ENCODE measurements at regions not wholly inside any gene's neighbourhood (a gene's known extent, or its start where the extent isn't known, plus 50 kb on each side); places are given as distances from the start of the nearest gene placed in this dataset.

DNA sequence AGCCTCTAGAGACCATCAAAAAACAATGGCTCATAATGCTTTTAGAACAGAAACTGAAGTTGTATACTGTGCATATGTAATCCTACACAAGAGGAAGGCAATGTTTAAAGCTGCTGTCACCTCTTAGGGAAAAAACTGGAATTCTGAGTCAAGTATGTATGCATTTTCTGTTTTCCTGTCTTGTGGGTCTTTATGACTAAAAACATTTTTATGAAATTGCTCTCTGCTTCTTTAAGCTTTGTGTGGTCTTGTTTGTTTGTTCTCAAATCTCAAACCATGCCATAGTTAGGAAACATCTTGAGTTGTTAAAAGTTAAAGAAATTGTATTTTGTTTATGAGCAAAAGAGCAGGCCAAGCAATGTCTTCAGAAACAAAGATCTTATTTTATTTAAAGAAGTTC is 80.9 kb upstream of the SOX2 start:
- DNase-seq (ENCODE audit: low spot score in 2 of 2), result no peak
- H3K4me3 ChIP-seq, result no peak overlapping the region
- H3K9me3 ChIP-seq, result no peaks in the 10 kb centered on the region
- TF ChIP-seq CTCF (IDR thresholded peaks at IDR 0.05) (no peak), POLR2AphosphoS5 (IDR thresholded peaks at IDR 0.05) (no peak), POLR2A (IDR thresholded peaks at IDR 0.05) (no peak)
- H3K27me3 ChIP-seq, result no peaks in the 10 kb centered on the region
- H3K36me3 ChIP-seq, result no peaks in the 10 kb centered on the region
- H3K27ac ChIP-seq, result no peak overlapping the region
- no peaks in the 10 kb centered on the region for H3K4me1 ChIP-seq

DNA sequence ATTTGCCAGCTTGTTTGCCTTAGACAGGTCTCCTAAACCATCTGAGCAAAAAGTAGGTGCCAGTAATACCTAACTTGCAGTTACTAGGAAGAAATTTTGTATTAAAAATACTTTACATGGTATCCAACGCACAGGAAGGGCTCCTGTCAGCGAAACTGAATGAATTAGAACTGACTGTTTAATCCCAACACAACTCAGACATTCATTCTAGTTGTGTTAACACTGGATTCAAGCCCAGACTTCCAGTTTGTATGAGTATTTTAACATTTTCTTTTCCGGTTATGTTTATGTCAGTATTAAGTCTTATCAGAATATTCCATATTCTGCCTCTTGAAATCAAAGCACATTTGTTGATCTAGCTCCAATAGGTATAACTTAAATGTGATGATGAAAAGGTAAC is 82.0 kb upstream of the SOX2 start:
- no peak for DNase-seq (ENCODE audit: low spot score in 2 of 2)
- Histone ChIP-seq H3K4me3 (no peak overlapping the region), H3K27ac (no peak overlapping the region), H3K9me3 (no peaks in the 10 kb centered on the region), H3K36me3 (no peaks in the 10 kb centered on the region), H3K27me3 (no peaks in the 10 kb centered on the region), H3K4me1 (no peaks in the 10 kb centered on the region)
- WGBS, result 80% methylated on average over 3 of the region's 3 CpGs
- TF ChIP-seq EP300 (IDR thresholded peaks at IDR 0.05) (no peak), POLR2AphosphoS5 (IDR thresholded peaks at IDR 0.05) (no peak)

DNA sequence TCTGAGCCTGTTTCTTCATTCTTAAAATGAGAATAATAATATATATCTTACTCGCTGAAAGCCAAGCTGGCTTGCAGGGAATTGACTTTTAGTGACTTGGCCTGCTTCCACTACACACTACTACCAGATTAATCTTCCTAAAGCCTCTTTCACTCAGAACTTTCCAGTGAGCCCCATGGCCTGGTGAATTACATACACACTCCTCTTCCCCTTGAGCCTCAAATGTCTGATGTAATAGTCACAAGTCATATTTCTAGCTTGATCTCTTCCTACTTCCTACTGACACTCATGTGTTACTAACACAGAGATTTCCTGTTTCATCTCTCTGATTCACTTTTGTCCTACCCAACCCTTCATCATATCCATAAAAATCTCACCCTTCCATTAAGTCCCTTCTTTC is 82.7 kb upstream of the SOX2 start:
- no peak for TF ChIP-seq POLR2A (IDR thresholded peaks at IDR 0.05)
- no peak for TF ChIP-seq POLR2AphosphoS5 (IDR thresholded peaks at IDR 0.05)
- no peak for TF ChIP-seq EP300 (IDR thresholded peaks at IDR 0.05)
- no peak for TF ChIP-seq CTCF (IDR thresholded peaks at IDR 0.05)
- WGBS, result 90% methylated on average over 1 of the region's 1 CpG
- Histone ChIP-seq H3K27ac (no peak overlapping the region), H3K4me3 (no peak overlapping the region), H3K27me3 (no peaks in the 10 kb centered on the region), H3K4me1 (no peaks in the 10 kb centered on the region), H3K36me3 (no peaks in the 10 kb centered on the region), H3K9me3 (no peaks in the 10 kb centered on the region)
- DNase-seq (ENCODE audit: low spot score in 2 of 2), result no peak

DNA sequence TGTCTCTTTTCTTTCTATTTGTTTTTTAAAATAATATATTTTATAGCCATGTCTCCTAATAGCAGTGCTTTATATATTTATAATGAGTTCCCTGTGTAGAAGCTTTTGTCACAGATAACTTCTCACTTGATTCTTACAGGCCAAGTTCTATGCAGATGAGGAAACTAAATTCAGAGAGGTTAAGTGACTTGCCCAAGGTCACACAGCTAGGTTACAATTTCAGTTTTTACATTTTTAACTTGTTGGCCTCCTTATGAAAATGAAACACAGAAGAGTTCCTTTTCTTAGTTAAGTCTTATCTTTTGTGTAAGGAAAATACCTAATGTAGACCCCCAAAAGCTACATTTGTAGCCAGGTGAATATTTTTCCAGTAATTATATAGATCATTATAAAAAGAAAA is 83.3 kb upstream of the SOX2 start:
- H3K27me3 ChIP-seq, result no peaks in the 10 kb centered on the region
- DNase-seq (ENCODE audit: low spot score in 2 of 2), result no peak
- TF ChIP-seq POLR2AphosphoS5 (IDR thresholded peaks at IDR 0.05) (no peak), POLR2A (IDR thresholded peaks at IDR 0.05) (no peak), EP300 (IDR thresholded peaks at IDR 0.05) (no peak), CTCF (IDR thresholded peaks at IDR 0.05) (no peak)
- H3K4me3 ChIP-seq, result no peak overlapping the region
- H3K27ac ChIP-seq, result no peak overlapping the region
- H3K4me1 ChIP-seq, result no peaks in the 10 kb centered on the region
- H3K9me3 ChIP-seq, result no peaks in the 10 kb centered on the region
- H3K36me3 ChIP-seq, result no peaks in the 10 kb centered on the region

DNA sequence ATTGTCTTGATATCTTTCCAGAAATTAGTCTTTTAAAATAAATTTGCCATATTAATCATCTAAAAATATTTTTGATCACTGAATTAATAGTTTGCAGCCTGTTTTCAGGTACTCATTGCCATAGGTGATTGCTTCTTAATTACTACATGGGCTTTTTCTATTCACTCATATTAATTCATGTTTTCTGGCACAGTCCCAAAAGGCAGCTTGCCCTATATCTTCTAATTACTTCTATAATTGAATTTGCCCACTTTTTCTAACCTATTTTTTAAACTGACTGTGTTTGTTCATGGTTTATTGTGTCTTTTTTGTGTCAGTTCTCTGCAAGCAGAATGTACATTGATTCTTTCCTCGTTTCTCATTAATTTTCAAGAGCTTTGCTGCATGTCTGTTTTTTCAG is 85.7 kb upstream of the SOX2 start:
- Histone ChIP-seq H3K4me3 (no peak overlapping the region), H3K9me3 (no peaks in the 10 kb centered on the region), H3K4me1 (no peaks in the 10 kb centered on the region), H3K27ac (no peak overlapping the region), H3K27me3 (no peaks in the 10 kb centered on the region), H3K36me3 (no peaks in the 10 kb centered on the region)
- no peak for DNase-seq (ENCODE audit: low spot score in 2 of 2)
- TF ChIP-seq POLR2A (IDR thresholded peaks at IDR 0.05) (no peak), POLR2AphosphoS5 (IDR thresholded peaks at IDR 0.05) (no peak), CTCF (IDR thresholded peaks at IDR 0.05) (no peak), EP300 (IDR thresholded peaks at IDR 0.05) (no peak)
- WGBS, result 73% methylated on average over 1 of the region's 1 CpG

DNA sequence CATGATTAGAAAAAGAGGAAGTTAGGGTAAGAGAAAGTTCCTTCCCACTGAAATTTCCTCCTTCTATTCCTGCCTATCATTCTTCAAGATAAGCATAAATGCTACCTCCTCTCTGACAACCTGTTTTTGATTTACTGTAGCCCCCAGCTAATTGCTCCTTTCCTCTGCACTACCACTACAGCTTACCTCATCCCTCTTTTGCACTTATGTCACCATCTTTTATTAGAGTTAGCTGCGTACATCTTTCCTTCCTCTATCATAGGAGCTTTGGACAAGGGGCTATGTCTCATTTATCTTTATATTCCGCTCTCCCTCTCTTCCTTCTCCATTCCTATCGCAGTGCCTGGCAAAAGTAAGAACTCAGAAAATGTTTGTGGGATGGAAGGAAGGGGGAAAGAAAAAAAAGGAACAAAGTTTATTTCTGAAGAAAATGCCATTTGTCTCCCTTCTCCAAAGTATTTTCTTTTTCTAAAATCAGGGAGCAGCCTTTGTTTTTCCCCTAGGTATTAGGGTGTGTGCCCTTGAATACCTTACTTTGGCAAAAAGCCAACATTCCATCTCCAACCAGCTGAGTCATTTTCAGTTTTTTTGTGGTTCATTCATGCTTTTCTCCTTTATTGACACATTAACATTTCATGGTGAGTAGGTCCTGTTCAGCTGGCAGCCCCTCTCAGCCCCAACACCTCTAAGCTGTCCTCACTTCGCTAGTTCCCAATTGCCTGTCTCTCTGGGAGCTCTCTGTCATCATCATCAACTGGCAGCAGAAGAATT is 87.6 kb upstream of the SOX2 start:
- Histone ChIP-seq H3K4me1 (no peaks in the 10 kb centered on the region), H3K36me3 (no peaks in the 10 kb centered on the region), H3K4me3 (no peak overlapping the region), H3K27ac (no peak overlapping the region), H3K27me3 (no peaks in the 10 kb centered on the region), H3K9me3 (no peaks in the 10 kb centered on the region)
- TF ChIP-seq POLR2A (IDR thresholded peaks at IDR 0.05) (no peak), CTCF (IDR thresholded peaks at IDR 0.05) (no peak), EP300 (IDR thresholded peaks at IDR 0.05) (no peak), POLR2AphosphoS5 (IDR thresholded peaks at IDR 0.05) (no peak)
- 25% methylated on average over 4 of the region's 4 CpGs for WGBS
- DNase-seq (ENCODE audit: low spot score in 2 of 2), result no peak
